ENCODE measurements at regions not wholly inside any gene's neighbourhood (a gene's known extent, or its start where the extent isn't known, plus 50 kb on each side); places are given as distances from the start of the nearest gene placed in this dataset.
"Not testable (repeated sequence)": the region's sequence is repeated elsewhere in the genome, so short reads cannot be mapped to it uniquely, and the experiment has no call there.

DNA sequence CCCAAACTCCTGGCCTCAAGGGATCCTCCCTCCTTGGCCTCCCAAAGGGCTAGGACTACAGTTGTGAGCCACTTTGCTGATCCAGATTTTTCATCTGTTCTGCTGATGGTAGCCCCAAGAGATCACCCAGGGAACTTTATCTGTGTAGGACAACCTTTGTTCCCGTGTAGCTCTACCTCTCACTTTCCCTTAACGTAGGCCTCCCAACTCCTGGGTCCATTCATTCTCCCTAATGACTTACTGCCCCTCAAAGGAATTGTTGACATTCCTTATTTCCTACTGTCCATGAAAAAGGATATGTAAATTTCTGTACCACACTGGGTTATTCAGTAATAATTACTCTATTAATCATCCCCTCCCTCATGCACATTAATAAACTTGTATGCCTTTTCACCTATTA is 51.0 kb upstream of the PHF24 start:
- no peak for FAIRE-seq

DNA sequence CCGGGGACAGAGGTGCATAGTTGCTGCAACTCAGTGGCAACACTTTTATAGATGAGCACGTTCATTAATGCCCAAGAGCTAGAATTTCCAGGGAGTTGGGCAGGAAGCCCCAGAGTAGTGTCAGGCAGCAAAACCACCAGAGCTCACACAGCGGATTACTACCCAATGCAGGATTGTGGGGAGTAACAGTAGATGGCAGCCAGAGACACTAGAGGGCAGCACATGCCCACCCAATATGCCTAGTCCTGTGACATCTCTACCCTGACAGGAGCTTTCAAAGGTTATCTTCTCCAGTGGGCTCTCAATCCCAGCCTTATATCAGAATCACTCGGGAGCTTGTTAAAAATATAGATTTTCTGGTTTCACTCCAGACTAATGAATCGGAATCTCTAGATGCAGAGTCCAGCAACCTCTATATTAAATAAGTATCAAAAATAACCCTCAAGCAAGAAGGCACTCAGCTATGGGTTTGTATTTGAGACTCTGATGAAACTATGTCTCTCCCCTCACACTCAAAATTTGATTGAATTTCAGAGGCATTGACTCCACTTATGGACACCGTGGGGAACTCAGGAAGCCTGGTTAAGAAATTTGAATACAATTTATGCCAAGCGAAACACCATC is 58.4 kb upstream of the PHF24 start:
- FAIRE-seq: peak; percentile 70

DNA sequence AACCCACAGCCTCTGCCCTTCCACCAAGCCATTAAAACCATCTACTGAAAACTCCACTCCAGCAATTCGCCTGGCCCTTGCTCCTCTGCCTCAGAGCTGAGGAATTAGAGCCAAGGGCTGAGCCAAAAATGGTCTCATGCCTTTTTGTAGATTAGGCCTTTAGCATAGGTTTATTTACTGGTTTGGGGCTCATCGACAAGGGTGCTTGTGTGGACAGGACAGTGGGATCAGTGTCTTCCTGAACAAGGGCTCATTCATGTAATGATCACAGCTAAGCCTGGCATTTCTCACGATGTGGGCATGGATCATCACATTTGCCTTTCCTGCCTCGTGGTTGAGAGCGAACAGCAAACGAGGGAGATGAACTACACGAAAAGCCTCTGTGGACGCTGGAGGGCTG is 59.2 kb upstream of the PHF24 start:
- FAIRE-seq: no peak

DNA sequence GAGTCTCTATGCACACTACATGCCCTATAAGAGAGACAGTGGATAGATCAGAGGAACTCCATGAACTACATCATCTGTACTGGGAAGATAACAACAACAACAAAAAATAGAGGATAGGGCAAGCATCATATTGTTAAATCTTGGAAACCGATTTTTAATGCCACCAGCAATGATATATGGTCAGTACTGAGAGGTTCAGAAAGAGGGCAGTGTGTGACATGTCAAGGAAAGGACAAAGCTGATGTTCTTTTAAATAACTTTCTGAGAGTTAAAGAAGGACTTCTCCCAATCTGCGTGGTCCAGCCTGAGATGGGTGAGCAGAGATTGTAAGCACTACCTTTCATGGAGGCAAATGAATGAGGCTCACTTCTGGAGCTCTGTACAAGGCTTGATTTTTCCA is 62.0 kb upstream of the PHF24 start:
- no peak for FAIRE-seq

DNA sequence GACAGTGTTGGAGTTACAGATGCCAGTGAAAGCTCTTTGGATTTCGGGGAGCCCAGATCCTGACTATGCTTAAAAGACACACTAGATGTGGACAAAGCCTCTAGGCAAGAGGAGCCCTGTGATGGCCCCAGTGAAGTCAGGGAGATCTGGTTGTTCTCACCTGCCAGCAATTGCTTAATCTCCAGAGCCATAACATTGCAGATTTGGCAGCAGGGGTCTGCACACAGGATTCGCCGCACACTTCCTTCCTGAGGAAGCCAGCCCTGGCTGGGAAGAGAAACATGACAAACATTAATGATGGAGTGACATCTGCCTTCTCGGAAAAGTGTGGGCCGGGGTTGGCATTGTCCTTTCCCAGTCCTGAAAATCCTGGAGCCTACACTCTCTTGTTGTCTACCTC is 65.2 kb upstream of the PHF24 start:
- FAIRE-seq: no peak

DNA sequence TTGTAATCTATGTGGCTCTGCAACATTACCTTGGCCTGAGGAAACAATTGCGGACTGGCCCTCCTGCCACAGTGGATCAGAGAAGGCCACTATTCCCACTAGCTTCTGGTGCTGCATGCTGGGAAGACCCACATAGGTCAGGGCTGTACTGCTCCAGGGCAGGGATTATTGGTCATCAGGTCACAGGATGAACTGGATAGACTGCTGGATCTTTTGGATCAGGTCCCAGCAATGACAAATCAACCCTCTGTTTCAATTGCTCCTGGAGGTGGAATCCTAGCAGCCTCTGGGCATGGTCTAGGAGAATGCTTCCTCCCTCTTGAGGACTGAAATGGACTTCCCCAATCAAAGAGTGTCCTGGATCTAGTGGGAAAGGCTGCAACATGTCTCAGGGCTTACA is 66.7 kb upstream of the PHF24 start:
- FAIRE-seq: no peak

DNA sequence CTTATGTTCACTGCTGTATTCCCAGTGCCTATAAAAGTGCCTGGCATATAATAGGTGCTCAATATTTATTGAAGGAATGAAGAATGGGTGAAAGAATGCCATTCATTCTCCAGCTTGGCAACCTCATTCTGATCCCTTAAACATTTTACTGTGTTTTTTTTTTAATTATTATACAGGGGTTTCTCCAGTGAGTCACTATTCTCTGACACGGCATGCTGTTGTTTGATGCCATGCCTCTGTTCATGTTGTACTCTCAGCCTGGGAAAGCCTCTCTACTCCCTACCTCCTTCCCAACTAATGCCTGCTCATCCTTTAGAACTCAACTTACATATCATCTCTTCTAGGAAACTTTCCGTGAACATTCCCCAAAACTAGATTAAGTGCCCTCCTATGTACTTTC is 70.2 kb upstream of the PHF24 start:
- no peak for FAIRE-seq

DNA sequence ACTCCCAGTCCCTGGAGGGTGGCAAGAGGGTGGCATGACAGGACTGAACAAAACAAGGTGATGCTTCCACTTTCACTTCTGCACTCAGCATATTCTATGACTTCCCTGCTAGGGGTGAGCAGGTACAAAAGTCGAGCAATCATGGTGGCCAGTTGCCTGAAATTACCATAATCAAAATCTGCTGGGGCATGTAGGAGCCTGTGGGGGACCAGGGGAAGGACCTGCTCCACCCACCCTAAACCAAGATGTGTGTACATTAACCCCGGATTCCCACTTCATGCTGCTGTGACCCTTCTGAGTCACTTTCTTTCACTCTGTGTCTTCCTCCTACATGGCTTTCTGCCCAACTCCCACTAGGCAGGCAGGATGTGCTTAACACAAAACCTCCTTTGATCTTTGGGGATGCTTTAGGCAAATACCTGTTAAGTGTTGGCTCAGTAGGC is 73.3 kb upstream of the PHF24 start:
- no peak for FAIRE-seq

DNA sequence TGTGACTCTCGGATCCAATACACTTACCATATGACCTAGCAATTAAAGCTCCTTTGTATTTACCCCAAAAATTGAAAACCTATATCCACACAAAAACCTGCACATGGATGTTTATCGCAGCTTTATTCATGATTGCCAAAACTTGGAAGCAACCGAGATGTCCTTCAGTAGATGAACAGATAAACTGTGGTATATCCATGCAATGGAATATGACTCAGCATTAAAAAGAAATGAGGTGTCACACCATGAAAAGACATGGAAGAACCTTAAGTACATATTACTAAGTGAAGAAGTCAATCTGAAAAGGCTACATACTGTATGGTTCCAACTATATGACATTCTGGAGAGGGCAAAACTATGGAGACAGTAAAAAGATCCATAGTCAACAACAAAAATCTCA is 82.0 kb upstream of the PHF24 start:
- FAIRE-seq: no peak

DNA sequence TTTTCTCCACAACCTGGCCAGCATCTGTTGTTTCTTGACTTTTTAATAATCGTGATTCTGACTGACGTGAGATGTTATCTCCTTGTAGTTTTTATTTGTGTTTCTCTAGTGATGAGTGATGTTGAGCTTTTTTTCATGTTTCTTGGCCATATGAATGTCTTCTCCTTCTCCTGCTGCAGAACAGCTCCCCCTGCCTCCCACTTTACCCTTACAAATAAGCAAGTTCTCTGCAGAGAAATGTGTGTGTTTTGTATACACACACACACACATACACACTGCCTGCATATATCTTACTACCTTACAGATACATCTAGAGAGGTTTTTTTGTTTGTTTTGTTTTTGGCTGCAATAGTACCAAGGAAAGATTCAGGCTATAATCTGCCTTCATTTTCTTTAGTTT is 88.7 kb upstream of the PHF24 start:
- FAIRE-seq: peak; percentile 3

DNA sequence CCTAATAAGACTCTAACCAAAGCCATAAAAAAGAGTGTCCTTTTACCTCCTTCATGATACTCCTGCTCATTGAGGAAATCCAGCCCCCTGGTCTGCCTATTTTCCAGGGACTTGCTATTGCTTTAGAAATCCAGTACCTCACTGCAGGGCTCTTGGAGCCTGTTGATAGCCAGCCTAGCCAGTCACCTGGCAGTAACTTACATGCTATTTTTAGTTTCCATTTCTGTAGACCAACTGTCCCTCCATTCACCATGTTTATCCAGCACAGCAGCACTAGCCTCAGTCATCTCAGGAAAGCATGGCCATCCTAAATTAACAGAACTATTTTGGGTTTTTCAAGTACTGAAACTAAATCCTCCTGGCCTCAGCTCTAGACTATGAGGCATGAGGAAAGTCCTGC is 91.5 kb upstream of the PHF24 start:
- FAIRE-seq: no peak

DNA sequence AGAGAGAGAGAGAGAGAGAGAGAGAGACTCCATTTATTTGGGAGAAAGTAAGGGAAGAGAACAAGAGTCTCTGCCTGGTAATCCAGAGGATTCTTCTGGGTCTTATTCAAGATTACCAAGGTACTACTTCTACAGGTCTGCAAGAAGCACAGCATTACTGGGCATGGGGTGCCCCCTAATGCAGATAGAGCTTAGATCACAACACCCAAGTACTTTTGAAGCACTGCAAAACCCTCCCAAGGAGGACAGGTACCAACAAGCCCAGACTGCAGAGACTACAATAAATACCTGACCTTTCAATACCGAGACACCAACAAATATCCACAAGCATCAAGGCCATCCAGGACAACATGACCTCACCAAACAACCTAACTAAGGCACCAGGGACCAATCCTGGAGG is 94.7 kb upstream of the PHF24 start:
- no peak for FAIRE-seq

DNA sequence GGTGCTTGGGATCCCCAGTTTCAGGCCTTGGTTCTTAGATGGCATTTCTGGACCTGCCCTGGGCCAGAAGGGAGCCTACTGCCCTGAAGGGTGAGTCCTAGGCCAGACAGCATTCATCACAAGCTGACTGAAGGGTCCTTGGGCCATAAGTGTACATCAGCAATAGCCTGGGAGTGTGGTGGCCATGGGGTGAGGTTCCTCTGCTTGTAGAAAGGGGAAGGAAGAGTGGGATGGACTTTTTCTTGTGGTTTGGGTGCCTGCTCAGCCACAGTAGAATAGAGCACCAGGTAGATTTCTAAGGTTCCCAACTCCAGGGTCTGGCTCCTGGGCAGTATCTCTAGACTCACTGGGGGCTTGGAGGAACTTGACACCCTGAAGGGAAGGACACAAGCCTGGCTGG is 95.2 kb upstream of the PHF24 start:
- no peak for FAIRE-seq

DNA sequence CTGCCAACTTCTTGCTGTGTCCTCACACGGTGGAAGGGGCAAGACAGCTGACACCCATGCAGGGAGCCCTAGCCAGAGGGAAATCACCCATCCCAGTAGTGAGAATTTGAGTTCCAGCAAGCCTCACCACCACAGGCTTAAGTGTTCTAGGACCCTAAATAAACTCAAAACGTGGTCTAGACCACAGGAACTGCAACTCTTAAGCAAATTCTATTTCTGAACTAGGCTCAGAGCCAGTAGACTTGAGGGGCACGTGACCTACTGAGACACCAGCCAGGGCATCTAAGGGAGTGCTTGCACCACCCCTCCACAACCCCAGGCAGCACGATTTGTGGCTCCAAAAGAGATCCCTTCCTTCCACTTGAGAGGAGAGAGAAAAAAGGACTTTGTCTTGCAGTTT is 96.0 kb upstream of the PHF24 start:
- no peak for FAIRE-seq

DNA sequence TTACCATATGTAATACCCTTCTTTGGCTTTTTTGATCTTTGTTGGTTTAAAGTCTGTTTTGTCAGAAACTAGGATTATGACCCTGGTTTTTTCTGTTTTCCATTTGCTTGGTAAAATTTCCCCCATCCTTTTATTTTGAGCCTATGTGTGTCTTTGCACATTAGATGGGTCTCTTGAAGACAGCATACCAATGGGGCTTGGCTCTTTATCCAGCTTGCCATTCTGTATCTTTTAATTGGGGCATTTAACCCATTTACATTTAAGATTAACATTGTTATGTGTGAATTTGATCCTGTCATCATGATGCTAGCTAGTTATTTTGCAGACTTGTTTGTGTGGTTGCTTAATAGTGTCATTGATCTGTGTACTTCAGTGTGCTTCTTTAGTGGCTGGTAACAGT is 103.1 kb upstream of the PHF24 start:
- FAIRE-seq: not testable (repeated sequence)

DNA sequence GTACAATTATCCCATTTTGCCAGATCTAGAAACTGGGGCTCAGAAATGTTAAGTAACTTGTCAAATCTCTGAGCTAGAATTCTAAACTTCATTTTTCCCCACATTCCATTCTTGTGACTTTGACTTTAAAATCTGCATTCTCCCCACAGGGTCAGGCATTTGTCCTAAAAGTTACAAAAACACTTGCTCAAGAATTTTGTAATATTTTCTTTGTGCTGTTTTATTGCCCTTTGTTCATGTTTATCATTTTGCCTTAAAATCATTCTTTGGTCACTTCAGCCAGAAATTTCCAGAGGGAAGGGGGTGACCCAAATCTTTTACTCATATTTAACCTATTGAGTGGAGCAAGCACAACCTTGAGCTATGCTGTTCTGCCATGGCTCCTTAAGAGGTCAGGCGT is 120.1 kb upstream of the CCL21 start:
- no peak for FAIRE-seq

DNA sequence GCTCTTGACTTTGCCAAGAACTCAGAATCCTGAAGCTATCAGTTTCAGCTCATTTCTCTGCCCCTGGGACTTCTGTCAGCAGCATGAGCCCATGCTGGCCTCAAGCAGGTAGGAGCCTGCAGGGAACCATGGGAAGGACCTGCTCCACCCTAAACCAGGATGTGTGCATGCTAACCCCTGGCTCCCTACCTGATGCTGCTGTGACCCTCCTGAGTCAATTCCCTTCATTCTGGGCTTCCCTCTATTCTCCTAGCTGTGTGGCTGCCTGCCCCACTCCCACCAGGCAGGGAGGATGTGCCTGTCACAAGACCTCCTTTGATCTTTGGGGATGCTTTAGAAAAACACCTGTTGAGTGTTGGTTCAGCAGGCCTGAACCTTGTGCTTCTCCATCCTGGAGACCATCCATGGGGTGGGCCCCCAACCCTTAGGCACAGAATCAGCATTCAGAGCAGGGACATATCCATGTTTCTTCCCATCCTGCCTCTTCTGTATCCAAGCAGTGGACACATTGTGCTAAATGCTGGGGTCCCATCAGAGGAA is 117.1 kb upstream of the CCL21 start:
- no peak for FAIRE-seq

DNA sequence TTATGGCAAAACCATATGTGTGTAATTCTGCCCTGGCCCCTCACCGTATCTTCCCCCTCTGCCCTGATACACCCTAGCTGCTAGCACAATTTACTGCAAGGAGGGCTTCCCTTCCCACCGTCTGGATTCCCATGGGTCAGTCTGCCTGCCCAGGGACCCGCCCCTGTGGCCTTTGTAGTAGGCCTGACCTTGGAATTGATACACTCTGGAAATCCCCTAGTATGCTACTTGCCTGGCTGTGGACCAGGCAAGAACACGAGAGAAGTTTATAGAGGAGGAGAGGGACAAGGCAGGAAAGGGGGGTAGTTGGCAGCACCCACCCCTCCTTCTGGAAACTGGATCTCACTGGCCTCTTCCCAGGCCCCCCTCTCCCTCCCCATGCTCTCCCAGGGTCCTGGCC is 115.8 kb upstream of the CCL21 start:
- no peak for FAIRE-seq

DNA sequence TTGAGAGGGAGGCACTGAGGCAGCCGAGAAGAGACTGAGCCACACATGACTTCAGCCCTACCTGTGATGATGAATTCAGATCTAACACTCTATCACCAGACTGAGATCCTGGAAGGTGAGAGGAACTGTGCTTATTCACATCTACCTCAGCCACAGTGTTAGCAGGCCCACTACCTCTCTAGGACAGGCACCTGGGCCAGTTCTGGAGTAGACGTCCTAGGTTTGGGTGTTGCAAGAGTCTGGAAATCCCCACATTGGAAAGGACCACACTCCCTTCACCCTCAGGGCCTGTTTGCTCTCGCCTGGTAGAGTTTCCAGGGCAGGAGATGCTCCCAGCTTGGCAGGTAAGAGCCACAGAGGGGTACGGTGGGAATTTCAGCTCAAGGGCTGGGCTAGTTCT is 113.8 kb upstream of the CCL21 start:
- no peak for FAIRE-seq

DNA sequence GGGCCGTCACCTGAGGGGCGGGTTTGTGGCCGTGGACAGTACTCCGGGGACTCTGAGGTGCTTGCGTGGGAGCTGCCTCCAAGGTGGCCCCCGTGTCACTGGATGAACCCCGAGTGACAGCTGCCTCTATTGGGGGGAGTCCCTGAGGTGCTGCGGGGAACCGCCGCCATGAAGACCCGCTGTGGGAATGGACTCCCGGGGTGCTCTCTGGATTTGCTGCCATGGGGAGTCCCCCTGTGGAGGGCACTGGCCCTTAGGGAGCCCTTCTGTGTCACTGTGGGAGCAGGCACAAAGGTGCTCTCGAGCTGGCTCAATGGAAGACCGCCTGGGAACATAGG is 100.2 kb upstream of the CCL21 start:
- FAIRE-seq: no peak

DNA sequence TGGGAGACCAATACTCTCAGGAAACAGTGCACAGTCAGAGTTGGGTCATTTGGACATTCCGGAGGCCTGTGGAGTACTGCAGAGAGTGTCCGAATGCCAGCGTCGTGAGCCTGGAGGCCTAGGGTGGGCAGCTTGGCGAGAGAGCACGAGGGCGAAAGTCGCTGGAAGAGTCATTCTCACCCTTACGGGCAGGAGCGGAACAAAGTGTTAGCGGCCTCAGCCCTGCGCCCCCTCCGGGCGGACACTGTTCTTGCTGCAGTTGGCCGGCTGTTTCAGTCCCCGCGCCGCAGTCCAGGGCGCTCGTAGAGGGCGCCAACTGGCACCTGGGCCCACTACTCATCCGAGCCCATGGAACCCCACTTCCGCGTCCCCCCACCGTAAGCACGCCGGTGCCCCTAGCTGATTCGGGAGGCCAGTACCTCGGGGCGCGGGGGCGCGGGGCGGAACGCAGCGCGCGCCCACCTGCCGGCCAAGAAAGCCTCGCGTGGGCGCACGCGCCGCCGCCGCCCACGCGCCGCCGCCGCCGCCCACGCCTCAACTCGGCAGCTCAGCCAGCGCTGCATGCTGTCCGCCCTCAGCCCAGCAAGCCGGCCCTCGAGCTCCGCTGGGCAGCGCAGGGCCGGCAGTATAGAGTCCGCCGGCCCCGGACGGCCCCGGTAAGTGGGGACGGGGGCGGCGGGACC is 99.7 kb upstream of the CCL21 start:
- FAIRE-seq: no peak

DNA sequence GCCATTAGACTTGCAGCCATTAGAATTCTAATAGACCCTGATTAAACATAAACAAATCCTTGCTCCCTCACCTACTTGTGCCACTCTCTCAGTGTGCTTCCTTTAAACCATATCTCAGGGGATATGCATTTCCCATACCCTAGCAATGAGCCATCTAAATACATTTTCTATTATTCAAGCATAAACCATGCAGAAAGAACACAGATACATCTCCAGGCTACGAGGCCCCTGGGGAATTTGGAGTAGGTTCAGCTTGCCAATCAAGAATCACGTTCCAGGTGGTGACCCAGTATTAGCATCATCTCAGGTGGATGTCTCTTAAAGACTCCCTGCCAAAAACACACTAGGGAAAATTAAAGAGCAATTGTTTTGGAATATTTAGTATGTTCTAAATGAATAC is 93.0 kb upstream of the CCL21 start:
- no peak for FAIRE-seq

DNA sequence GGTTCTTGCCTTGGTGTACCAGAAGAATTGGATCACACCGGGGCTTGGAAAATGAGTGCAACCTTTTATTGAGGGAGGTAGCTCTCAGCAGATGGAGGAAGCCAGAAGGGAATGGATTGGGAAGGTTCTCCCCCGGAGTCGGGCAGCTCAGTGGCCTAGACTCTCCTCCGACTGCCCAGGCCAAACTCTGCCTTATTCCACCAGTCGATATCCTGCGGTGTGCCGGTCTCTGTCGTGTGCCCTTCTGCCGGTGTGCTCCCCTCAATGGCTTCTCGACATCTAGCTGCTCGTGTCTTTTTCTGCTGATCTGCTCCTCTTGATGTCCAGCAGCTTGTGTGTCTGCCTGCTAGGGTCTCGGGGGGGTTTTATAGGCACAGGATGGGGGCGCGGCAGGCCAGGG is 87.4 kb upstream of the CCL21 start:
- no peak for FAIRE-seq

DNA sequence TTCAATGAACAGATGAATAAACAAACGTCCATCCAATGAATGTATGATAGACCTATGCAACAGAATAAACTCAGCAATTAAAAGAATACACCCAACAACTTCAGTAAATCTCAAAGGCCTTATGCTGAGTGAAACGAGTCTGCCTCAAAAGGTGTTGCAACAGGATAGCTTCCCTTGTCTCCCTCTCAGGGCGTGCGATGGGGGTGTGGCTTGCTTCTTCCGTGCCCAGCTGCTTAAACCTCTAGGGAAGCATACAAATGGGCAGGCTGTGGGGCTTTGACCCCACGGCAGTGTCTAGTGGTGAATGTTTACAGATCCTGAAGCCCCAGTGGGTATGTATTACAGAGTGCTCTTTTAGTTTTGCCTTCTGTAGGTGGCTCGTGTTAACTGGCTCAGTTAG is 87.0 kb upstream of the CCL21 start:
- FAIRE-seq: no peak

DNA sequence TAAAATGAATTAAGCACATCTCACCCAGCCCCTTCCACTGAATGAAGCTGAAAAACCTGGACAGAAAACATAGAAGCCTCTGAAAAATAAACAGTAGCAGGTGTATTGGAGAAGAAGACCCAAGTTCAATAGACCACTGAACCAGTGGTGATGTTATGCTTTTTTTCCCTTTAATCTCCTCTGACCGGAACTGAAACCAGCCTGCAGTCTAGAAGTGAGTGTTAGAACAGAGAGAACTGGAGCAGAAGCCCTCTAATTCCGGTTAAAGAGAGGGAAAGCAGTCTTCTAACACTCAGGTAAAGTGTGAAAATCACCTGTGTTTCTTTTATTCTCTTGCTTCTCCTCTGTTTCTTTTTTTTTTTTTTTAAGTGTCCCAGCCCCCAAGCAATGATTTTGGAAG is 83.5 kb upstream of the CCL21 start:
- no peak for FAIRE-seq
